ENCODE measurements at regions not wholly inside any gene's neighbourhood (a gene's known extent, or its start where the extent isn't known, plus 50 kb on each side); places are given as distances from the start of the nearest gene placed in this dataset.
A peak's percentile ranks its signal among the peaks of the same experiment; 100 is the strongest.

- CTCF ChIA-PET, result interaction anchor here (0.6 kb wide), 1 partner anchor 1014 kb away, joined by 4 read pairs; no protein-coding TSS in a partner anchor
These were observed 238.4 kb downstream of the IRS2 start for GRCh38 chr13:109547942-109548341.

GRCh38 chr13:109545931-109546330, 240.5 kb downstream of the IRS2 start:
- Mint-ChIP-seq H3K27ac (peak overlapping the region; percentile 73), H3K4me3 (no peak overlapping the region; the same call in 1 of the 2 replicates), H3K36me3 (no peaks in the 10 kb centered on the region), H3K4me1 (peaks cover 38% of the 10 kb centered on the region), H3K27me3 (ENCODE audit: low read depth) (no peaks in the 10 kb centered on the region), H3K9me3 (peaks cover 5% of the 10 kb centered on the region; the same call in 1 of the 2 replicates)
- POLR2A ChIA-PET, result interaction anchor here (1.2 kb wide), 1 partner anchor 29 kb away, joined by 3 read pairs; no protein-coding TSS in a partner anchor
- DNase-seq (ENCODE audit: low spot score), result no peak
- CTCF ChIA-PET, result interaction anchor here (0.7 to 1.0 kb wide), 2 partner anchors 64 to 160 kb away, joined by 3 read pairs; no protein-coding TSS in a partner anchor
- peak; percentile 76 for ATAC-seq
- TF ChIP-seq, protein P1, sequence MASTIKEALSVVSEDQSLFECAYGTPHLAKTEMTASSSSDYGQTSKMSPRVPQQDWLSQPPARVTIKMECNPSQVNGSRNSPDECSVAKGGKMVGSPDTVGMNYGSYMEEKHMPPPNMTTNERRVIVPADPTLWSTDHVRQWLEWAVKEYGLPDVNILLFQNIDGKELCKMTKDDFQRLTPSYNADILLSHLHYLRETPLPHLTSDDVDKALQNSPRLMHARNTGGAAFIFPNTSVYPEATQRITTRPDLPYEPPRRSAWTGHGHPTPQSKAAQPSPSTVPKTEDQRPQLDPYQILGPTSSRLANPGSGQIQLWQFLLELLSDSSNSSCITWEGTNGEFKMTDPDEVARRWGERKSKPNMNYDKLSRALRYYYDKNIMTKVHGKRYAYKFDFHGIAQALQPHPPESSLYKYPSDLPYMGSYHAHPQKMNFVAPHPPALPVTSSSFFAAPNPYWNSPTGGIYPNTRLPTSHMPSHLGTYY (CRISPR knock-in tag; IDR thresholded peaks at IDR 0.05), result no peak
- no peak for TF ChIP-seq ATF3 (CRISPR knock-in tag; conservative IDR thresholded peaks at IDR 0.05)
- TF ChIP-seq ZNF423 (CRISPR knock-in tag; IDR thresholded peaks at IDR 0.05), result no peak
- TF ChIP-seq, protein P2, sequence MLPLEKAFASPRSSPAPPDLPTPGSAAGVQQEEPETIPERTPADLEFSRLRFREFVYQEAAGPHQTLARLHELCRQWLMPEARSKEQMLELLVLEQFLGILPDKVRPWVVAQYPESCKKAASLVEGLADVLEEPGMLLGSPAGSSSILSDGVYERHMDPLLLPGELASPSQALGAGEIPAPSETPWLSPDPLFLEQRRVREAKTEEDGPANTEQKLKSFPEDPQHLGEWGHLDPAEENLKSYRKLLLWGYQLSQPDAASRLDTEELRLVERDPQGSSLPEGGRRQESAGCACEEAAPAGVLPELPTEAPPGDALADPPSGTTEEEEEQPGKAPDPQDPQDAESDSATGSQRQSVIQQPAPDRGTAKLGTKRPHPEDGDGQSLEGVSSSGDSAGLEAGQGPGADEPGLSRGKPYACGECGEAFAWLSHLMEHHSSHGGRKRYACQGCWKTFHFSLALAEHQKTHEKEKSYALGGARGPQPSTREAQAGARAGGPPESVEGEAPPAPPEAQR (CRISPR knock-in tag; IDR thresholded peaks at IDR 0.05), result no peak
- no peak for TF ChIP-seq SMAD4 (CRISPR knock-in tag; IDR thresholded peaks at IDR 0.05)

More at GRCh38 chr13:109547942-109548341, 238.4 kb downstream of the IRS2 start:
- Mint-ChIP-seq H3K27ac (no peak overlapping the region), H3K27me3 (ENCODE audit: low read depth) (no peaks in the 10 kb centered on the region), H3K4me3 (no peak overlapping the region), H3K9me3 (peaks cover 5% of the 10 kb centered on the region; the same call in 1 of the 2 replicates), H3K4me1 (peaks cover 37% of the 10 kb centered on the region), H3K36me3 (no peaks in the 10 kb centered on the region)
- TF ChIP-seq RELA (CRISPR knock-in tag; IDR thresholded peaks at IDR 0.05; ENCODE audit: borderline replicate concordance) (no peak), JAZF1 (CRISPR knock-in tag; IDR thresholded peaks at IDR 0.05) (no peak), NFYB (CRISPR knock-in tag; conservative IDR thresholded peaks at IDR 0.05; ENCODE audit: low read depth) (no peak), E2F4 (CRISPR knock-in tag; IDR thresholded peaks at IDR 0.05; ENCODE audit: borderline replicate concordance, low read depth) (no peak), TCF7 (CRISPR knock-in tag; IDR thresholded peaks at IDR 0.05; ENCODE audit: low read depth) (no peak), RORB (CRISPR knock-in tag; IDR thresholded peaks at IDR 0.05) (no peak), ZNF219 (CRISPR knock-in tag; IDR thresholded peaks at IDR 0.05; ENCODE audit: borderline replicate concordance) (no peak), ZNF317 (CRISPR knock-in tag; IDR thresholded peaks at IDR 0.05; ENCODE audit: borderline replicate concordance, low read depth) (no peak), JUN (CRISPR knock-in tag; IDR thresholded peaks at IDR 0.05) (no peak), ATF2 (CRISPR knock-in tag; IDR thresholded peaks at IDR 0.05; ENCODE audit: borderline replicate concordance, low read depth) (no peak), ZNF425 (CRISPR knock-in tag; conservative IDR thresholded peaks at IDR 0.05) (no peak), CBFB (CRISPR knock-in tag; IDR thresholded peaks at IDR 0.05; ENCODE audit: low read depth) (no peak), NFATC4 (CRISPR knock-in tag; IDR thresholded peaks at IDR 0.05) (no peak), CDX4 (CRISPR knock-in tag; IDR thresholded peaks at IDR 0.05; ENCODE audit: borderline replicate concordance) (no peak), IRF2 (CRISPR knock-in tag; IDR thresholded peaks at IDR 0.05; ENCODE audit: borderline replicate concordance, low read depth) (no peak)
- TF ChIP-seq, protein P3, sequence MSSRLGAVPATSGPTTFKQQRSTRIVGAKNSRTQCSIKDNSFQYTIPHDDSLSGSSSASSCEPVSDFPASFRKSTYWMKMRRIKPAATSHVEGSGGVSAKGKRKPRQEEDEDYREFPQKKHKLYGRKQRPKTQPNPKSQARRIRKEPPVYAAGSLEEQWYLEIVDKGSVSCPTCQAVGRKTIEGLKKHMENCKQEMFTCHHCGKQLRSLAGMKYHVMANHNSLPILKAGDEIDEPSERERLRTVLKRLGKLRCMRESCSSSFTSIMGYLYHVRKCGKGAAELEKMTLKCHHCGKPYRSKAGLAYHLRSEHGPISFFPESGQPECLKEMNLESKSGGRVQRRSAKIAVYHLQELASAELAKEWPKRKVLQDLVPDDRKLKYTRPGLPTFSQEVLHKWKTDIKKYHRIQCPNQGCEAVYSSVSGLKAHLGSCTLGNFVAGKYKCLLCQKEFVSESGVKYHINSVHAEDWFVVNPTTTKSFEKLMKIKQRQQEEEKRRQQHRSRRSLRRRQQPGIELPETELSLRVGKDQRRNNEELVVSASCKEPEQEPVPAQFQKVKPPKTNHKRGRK (CRISPR knock-in tag; IDR thresholded peaks at IDR 0.05; ENCODE audit: borderline replicate concordance), result no peak
- ATAC-seq, result no peak
- DNase-seq (ENCODE audit: low spot score), result no peak
- POLR2A ChIA-PET, result no interaction called here
